Fibroblast of pulmonary artery (primary cell): ENCODE measurements at regions not wholly inside any gene's neighbourhood (a gene's known extent, or its start where the extent isn't known, plus 50 kb on each side); places are given as distances from the start of the nearest gene placed in this dataset.

Source experiments
- DNase-seq: peaks from one replicate; pipeline ENCODE4 v3.0.0-alpha.2; 2010; ENCODE audit warnings: low read depth
- H3K4me3 ChIP-seq: replicated peaks from 2 replicates; pipeline ENCODE4 v1.5.1; 2011; ENCODE audit warnings: low read depth, mild to moderate bottlenecking, control low read depth, low read length, moderate library complexity
- CTCF ChIP-seq: IDR thresholded peaks from 2 replicates; pipeline ENCODE4 v1.5.1; 2011; ENCODE audit warnings: mild to moderate bottlenecking, control low read depth, low read length, inconsistent platforms; ENCODE audit errors: missing control alignments

GRCh38 chr4:184315675-184316359 lies 98.1 kb upstream of the ENPP6 start:
- no peak overlapping the region for H3K4me3 ChIP-seq
- DNase-seq: no peak
- TF ChIP-seq CTCF: no peak

GRCh38 chr4:184313702-184314659 lies 96.3 kb upstream of the ENPP6 start:
- TF ChIP-seq CTCF: no peak
- H3K4me3 ChIP-seq: no peak overlapping the region
- DNase-seq: no peak

- no peak for DNase-seq
- no peak for TF ChIP-seq CTCF
Observed at GRCh38 chr4:184313058-184313581, 95.4 kb upstream of the ENPP6 start.

GRCh38 chr4:184312126-184312525 lies 94.5 kb upstream of the ENPP6 start:
- no peak overlapping the region for H3K4me3 ChIP-seq

More at GRCh38 chr4:184313058-184313581, 95.4 kb upstream of the ENPP6 start:
- H3K4me3 ChIP-seq: no peak overlapping the region

GRCh38 chr4:184310881-184311709 lies 93.4 kb upstream of the ENPP6 start:
- TF ChIP-seq CTCF: no peak
- no peak overlapping the region for H3K4me3 ChIP-seq
- no peak for DNase-seq

More at GRCh38 chr4:184312126-184312525, 94.5 kb upstream of the ENPP6 start:
- no peak for TF ChIP-seq CTCF
- no peak for DNase-seq

GRCh38 chr4:184310171-184310567 lies 92.5 kb upstream of the ENPP6 start:
- no peak for DNase-seq
- no peak for TF ChIP-seq CTCF
- H3K4me3 ChIP-seq: no peak overlapping the region
